H1 (cell line): ENCODE measurements at regions not wholly inside any gene's neighbourhood (a gene's known extent, or its start where the extent isn't known, plus 50 kb on each side); places are given as distances from the start of the nearest gene placed in this dataset.

Experiments used
- RNF2 ChIP-seq: fragments of 200-900, 300-1000 bp; sonication (generic); IDR thresholded peaks from 2 replicates; pipeline ENCODE4 v1.7.1; 2016; ENCODE audit warnings: borderline replicate concordance, low read depth, mild to moderate bottlenecking, antibody characterized with exemption, low read length; ENCODE audit not compliant: poor library complexity, severe bottlenecking; ENCODE audit errors: missing control alignments

DNA sequence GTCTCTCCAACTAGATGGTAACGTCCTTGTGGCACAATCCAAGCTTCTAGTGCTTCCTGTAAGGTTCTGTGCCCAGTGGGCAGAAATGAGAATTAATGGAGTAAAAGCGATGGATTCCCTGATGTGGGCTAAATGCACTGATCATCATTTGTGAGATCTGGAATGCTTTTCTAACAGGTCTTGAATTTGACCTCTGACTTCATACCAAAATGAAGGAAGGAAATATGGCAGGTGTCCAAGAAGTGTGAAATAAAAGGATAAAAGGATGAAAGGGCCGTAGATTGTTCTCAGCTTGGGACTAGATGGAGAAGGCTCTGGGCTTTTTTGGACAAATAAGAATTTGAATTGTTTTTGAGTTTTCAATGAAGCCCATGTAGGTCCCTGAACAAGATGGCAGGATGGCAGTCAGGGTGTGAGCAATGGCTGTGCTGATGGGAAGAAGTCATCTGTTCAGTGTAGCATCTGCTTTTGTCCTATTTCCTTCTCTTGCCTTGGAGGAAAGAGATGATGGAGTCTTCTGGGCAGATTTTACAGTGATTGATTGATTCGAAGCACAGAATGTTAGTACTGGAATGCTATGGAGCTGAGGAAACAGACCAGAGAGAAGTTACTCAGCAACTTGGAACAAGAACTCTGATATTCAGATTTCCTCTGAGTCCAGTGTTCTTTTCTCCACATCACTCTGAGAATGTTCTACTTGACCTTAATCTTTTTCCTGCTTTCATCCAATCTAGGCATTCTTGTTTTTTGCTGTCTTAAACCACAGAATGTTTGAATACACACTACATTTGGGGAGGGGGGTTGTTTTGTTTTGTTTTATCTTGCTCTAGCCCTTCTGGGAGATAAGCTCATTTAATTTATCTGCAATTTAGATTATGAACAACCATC is 286.0 kb downstream of the HLX start (continued):
- no peak for TF ChIP-seq RNF2
